ENCODE measurements at regions not wholly inside any gene's neighbourhood (a gene's known extent, or its start where the extent isn't known, plus 50 kb on each side); places are given as distances from the start of the nearest gene placed in this dataset.

DNA sequence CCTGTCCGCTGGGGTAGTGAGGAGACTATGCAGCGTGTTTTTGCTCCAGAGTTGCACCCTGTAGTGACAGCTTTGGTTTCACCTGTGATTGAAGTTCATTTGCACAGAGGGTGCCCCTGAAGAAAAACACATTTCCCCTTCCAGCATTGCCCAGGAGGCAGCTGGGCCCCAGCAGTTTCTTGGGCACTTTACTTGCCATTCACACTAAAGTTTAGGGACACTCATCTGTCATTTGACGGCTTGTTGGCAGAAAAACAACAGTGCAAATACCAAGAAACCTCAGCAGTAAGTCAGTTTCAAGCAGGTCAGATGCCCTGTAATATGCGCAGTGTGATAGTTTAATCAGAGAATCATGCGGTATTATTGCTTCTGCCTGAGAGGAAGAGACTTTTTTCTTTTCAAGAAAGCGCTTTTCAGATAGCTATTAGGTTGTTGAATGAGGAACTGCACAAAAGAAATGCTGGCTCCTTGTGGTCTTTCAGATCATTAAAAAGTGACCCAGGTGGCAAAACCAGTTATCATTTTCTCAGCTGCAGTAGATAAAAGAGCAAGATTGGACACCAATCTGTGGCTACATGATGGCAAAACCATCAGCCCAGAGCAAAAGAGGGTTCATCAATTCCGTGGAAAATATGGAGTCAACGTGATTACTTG, 136.2 kb upstream of the PUM3 start:
- intact Hi-C loops (cut with DNase I; ENCODE audit: low total_unique reads), result no loop called here
- in situ Hi-C loops (cut with MboI; ENCODE audit: low sequenced_read_pairs in 4 of 4), result no loop called here
- DNase-seq (no peak), ATAC-seq (no peak)
- Histone ChIP-seq H3K27me3 (no peaks in the 10 kb centered on the region), H3K27ac (no peak overlapping the region), H3K9me3 (no peaks in the 10 kb centered on the region), H3K4me1 (no peaks in the 10 kb centered on the region), H3K4me3 (no peak overlapping the region), H3K36me3 (no peaks in the 10 kb centered on the region)
- TF ChIP-seq POLR2A (IDR thresholded peaks at IDR 0.05), result no peak
- TF ChIP-seq, protein P1, sequence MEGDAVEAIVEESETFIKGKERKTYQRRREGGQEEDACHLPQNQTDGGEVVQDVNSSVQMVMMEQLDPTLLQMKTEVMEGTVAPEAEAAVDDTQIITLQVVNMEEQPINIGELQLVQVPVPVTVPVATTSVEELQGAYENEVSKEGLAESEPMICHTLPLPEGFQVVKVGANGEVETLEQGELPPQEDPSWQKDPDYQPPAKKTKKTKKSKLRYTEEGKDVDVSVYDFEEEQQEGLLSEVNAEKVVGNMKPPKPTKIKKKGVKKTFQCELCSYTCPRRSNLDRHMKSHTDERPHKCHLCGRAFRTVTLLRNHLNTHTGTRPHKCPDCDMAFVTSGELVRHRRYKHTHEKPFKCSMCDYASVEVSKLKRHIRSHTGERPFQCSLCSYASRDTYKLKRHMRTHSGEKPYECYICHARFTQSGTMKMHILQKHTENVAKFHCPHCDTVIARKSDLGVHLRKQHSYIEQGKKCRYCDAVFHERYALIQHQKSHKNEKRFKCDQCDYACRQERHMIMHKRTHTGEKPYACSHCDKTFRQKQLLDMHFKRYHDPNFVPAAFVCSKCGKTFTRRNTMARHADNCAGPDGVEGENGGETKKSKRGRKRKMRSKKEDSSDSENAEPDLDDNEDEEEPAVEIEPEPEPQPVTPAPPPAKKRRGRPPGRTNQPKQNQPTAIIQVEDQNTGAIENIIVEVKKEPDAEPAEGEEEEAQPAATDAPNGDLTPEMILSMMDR (IDR thresholded peaks at IDR 0.05 in 4 of 5, conservative IDR thresholded peaks at IDR 0.05 in 1 of 5), result no peak

DNA sequence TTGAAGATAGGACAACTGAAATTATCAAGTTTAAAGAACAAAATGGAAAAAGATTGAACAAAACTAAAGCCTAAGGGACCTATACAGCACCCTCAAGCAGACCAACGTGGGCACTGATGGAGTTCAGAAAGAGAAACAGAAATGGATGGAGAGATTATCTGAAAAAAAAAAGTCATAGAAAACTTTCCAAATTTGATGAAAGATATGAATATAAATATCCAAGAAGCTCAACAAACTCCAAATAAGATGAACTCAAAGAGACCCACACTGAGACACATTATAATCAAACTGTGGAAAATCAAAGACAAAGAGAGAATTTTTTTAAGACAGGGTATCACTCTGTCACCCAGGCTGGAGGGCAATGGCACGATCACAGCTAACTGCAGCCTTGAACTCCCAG, 128.6 kb upstream of the PUM3 start:
- Histone ChIP-seq H3K9me3 (no peaks in the 10 kb centered on the region), H3K27me3 (no peaks in the 10 kb centered on the region), H3K27ac (no peak overlapping the region), H3K4me1 (no peaks in the 10 kb centered on the region), H3K4me3 (no peak overlapping the region), H3K36me3 (no peaks in the 10 kb centered on the region)
- in situ Hi-C loops (cut with MboI; ENCODE audit: low sequenced_read_pairs in 4 of 4), result no loop called here
- DNase-seq, result no peak
- intact Hi-C loops (cut with DNase I; ENCODE audit: low total_unique reads), result no loop called here
- TF ChIP-seq, protein P1 (IDR thresholded peaks at IDR 0.05 in 4 of 5, conservative IDR thresholded peaks at IDR 0.05 in 1 of 5), result no peak
- TF ChIP-seq POLR2A (IDR thresholded peaks at IDR 0.05), result no peak
- no peak for ATAC-seq

DNA sequence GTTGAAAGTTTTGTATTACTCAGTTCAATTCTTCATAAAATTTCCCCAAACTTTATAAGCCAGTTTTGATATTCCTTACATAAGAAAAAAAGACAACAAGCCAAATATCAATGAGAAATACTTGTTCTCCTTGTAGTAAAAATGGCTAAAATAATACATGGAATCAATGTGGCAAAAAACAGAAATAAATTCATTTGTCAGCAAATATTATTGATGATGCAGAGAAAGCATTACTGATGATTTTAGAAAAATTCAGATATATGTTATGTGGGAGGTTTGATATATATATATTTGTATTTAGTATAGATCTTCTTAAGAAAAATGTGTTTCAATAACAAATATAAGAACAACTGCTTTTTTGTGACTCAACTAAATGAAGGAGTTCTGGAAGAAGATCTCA, 127.0 kb upstream of the PUM3 start:
- Histone ChIP-seq H3K4me3 (no peak overlapping the region), H3K36me3 (no peaks in the 10 kb centered on the region), H3K27me3 (no peaks in the 10 kb centered on the region), H3K9me3 (no peaks in the 10 kb centered on the region), H3K27ac (no peak overlapping the region), H3K4me1 (no peaks in the 10 kb centered on the region)
- no peak for TF ChIP-seq POLR2A (IDR thresholded peaks at IDR 0.05)
- TF ChIP-seq, protein P1 (IDR thresholded peaks at IDR 0.05 in 4 of 5, conservative IDR thresholded peaks at IDR 0.05 in 1 of 5), result no peak
- ATAC-seq (no peak), DNase-seq (no peak)
- intact Hi-C loops (cut with DNase I; ENCODE audit: low total_unique reads) (no loop called here), in situ Hi-C loops (cut with MboI; ENCODE audit: low sequenced_read_pairs in 4 of 4) (no loop called here)

DNA sequence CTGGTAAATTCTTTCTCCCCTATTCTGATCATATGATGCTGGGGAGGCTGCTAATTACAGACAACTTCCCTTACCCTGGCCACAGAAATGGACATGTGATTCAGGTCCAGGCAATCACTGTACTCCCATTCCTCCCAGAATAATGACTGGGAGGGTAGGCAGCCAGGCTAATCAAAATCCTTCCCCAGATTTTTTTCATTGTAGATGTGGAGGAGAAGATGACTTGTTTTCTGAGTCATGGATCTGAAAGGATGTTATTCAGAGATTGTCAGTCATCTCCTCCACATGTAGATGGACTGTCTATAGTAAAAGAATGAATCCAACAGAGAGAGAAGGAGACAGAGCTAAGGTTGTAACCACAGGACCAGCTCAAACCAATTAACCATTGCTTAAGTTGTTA, 123.9 kb upstream of the PUM3 start:
- Histone ChIP-seq H3K4me1 (no peaks in the 10 kb centered on the region), H3K27ac (no peak overlapping the region), H3K27me3 (no peaks in the 10 kb centered on the region), H3K9me3 (no peaks in the 10 kb centered on the region), H3K4me3 (no peak overlapping the region), H3K36me3 (no peaks in the 10 kb centered on the region)
- in situ Hi-C loops (cut with MboI; ENCODE audit: low sequenced_read_pairs in 4 of 4), result no loop called here
- TF ChIP-seq, protein P1 (IDR thresholded peaks at IDR 0.05 in 4 of 5, conservative IDR thresholded peaks at IDR 0.05 in 1 of 5), result no peak
- TF ChIP-seq POLR2A (IDR thresholded peaks at IDR 0.05), result no peak
- DNase-seq (no peak), ATAC-seq (no peak)
- intact Hi-C loops (cut with DNase I; ENCODE audit: low total_unique reads), result no loop called here

All from gastrocnemius medialis (tissue), 4 donors.